Esophagus squamous epithelium (tissue), 5 donors: ENCODE measurements at regions not wholly inside any gene's neighbourhood (a gene's known extent, or its start where the extent isn't known, plus 50 kb on each side); places are given as distances from the start of the nearest gene placed in this dataset.
"Not testable (repeated sequence)": the region's sequence is repeated elsewhere in the genome, so short reads cannot be mapped to it uniquely, and the experiment has no call there.

Experiments
- DNase-seq: peaks from one replicate; lab custom pipeline; 2025; lab: John Stamatoyannopoulos, UW
- H3K27ac ChIP-seq, 4 donors: fragments of 200-600 bp; sonication (generic); one replicate each; pipeline ENCODE4 v1.5.1; 2016 to 2019; ENCODE audit warnings: mild to moderate bottlenecking in 1 of 4
- H3K27me3 ChIP-seq, 4 donors: fragments of 200-600 bp; sonication (generic); 1 replicate in 3 of 4; 2 replicates in 1 of 4; pipeline versions ENCODE4 v1.5.1 to v1.6.0; 2017 to 2021; ENCODE audit warnings: antibody characterized with exemption in 1 of 4
- H3K36me3 ChIP-seq, 3 donors: fragments of 200-600 bp; sonication (generic); one replicate each; pipeline ENCODE4 v1.5.1; 2016 to 2019
- H3K4me1 ChIP-seq, 3 donors: fragments of 200-600 bp; sonication (generic); one replicate each; pipeline ENCODE4 v1.5.1; 2017 to 2019
- H3K4me3 ChIP-seq, 4 donors: fragments of 200-600 bp; sonication (generic); 1 replicate in 3 of 4; 2 replicates in 1 of 4; pipeline ENCODE4 v1.5.1; 2016 to 2019; ENCODE audit warnings: mild to moderate bottlenecking in 2 of 4, moderate library complexity in 1 of 4
- H3K9me3 ChIP-seq, 3 donors: fragments of 200-600 bp; sonication (generic); one replicate each; pipeline ENCODE4 v1.5.1; 2016 to 2019
- CTCF ChIP-seq, 6 experiments: fragments of 450-650 bp in 4 of 6; fragments of 200-600 bp in 2 of 6; sonication (generic) in 2 of 6; IDR thresholded peaks; one replicate each; pipeline ENCODE4 v1.5.1; 2016 to 2019; ENCODE audit warnings: antibody characterized with exemption in 6 of 6, mild to moderate bottlenecking in 4 of 6, moderate library complexity in 4 of 6
- POLR2A ChIP-seq, 4 donors: fragments of 450-650 bp; IDR thresholded peaks; one replicate each; pipeline ENCODE4 v1.6.1; 2017; ENCODE audit warnings: antibody characterized with exemption in 4 of 4, mild to moderate bottlenecking in 4 of 4, moderate library complexity in 3 of 4
- WGBS, 2 donors: methylation state at CpG; one replicate each; pipeline ENCODE4 v1.1.5; 2018; 5-methylcytosine and 5-hydroxymethylcytosine counted together
- intact Hi-C: fragments of 100-400 bp; cut with DNase I; formaldehyde crosslinking; loops from one replicate; pipeline ENCODE4 v1.15.0; 2022
- donor health status: DM: yes; HTN: yes; CAD: no.

- 43 to 60% methylated on average over 1 of the region's 1 CpG for WGBS, 2 donors
- no peak for DNase-seq
- no peaks in the 10 kb centered on the region for H3K9me3 ChIP-seq
- no peak overlapping the region for H3K4me3 ChIP-seq
- no peaks in the 10 kb centered on the region for H3K4me1 ChIP-seq
- intact Hi-C loops: no loop called here
- TF ChIP-seq CTCF (IDR thresholded peaks at IDR 0.05) (no peak), POLR2A (IDR thresholded peaks at IDR 0.05) (no peak)
- no peaks in the 10 kb centered on the region for H3K27me3 ChIP-seq
- no peak overlapping the region for H3K27ac ChIP-seq
- H3K36me3 ChIP-seq: no peaks in the 10 kb centered on the region
These were observed 282.9 kb downstream of the SEC16B start for GRCh38 chr1:177686933-177687332.

- Histone ChIP-seq H3K27me3 (no peaks in the 10 kb centered on the region), H3K27ac (no peak overlapping the region), H3K4me3 (no peak overlapping the region), H3K4me1 (no peaks in the 10 kb centered on the region), H3K9me3 (no peaks in the 10 kb centered on the region), H3K36me3 (no peaks in the 10 kb centered on the region)
- TF ChIP-seq CTCF (IDR thresholded peaks at IDR 0.05) (no peak), POLR2A (IDR thresholded peaks at IDR 0.05) (no peak)
- intact Hi-C loops: no loop called here
- 91 to 100% methylated on average over 1 of the region's 1 CpG for WGBS, 2 donors
- DNase-seq: no peak
These were observed 300.7 kb downstream of the SEC16B start for GRCh38 chr1:177669161-177669560.

- H3K27me3 ChIP-seq: no peaks in the 10 kb centered on the region
- no peaks in the 10 kb centered on the region for H3K9me3 ChIP-seq
- TF ChIP-seq POLR2A (IDR thresholded peaks at IDR 0.05) (no peak), CTCF (IDR thresholded peaks at IDR 0.05) (no peak)
- no peaks in the 10 kb centered on the region for H3K36me3 ChIP-seq
- intact Hi-C loops: no loop called here
- WGBS, 2 donors: 77 to 85% methylated on average over 2 of the region's 2 CpGs
- DNase-seq: no peak
- H3K4me1 ChIP-seq: no peaks in the 10 kb centered on the region
- H3K27ac ChIP-seq: no peak overlapping the region
- H3K4me3 ChIP-seq: no peak overlapping the region
These were observed 303.9 kb downstream of the SEC16B start for GRCh38 chr1:177665935-177666334.

- intact Hi-C loops, H3K4me1 ChIP-seq, H3K27me3 ChIP-seq, H3K36me3 ChIP-seq, H3K27ac ChIP-seq, DNase-seq, H3K4me3 ChIP-seq, H3K9me3 ChIP-seq: not testable (repeated sequence)
- WGBS, 2 donors: 33 to 58% methylated on average over 4 of the region's 4 CpGs
These were observed 305.1 kb downstream of the SEC16B start for GRCh38 chr1:177664742-177665141.

GRCh38 chr1:177660188-177660587 is 309.7 kb downstream of the SEC16B start:
- no peak for DNase-seq
- intact Hi-C loops: no loop called here
- H3K27ac ChIP-seq: no peak overlapping the region
- H3K9me3 ChIP-seq: no peaks in the 10 kb centered on the region
- no peaks in the 10 kb centered on the region for H3K27me3 ChIP-seq
- H3K4me3 ChIP-seq: no peak overlapping the region
- TF ChIP-seq POLR2A (IDR thresholded peaks at IDR 0.05): no peak
- TF ChIP-seq CTCF (IDR thresholded peaks at IDR 0.05): no peak
- no peaks in the 10 kb centered on the region for H3K4me1 ChIP-seq
- H3K36me3 ChIP-seq: no peaks in the 10 kb centered on the region
- 85 to 87% methylated on average over 5 of the region's 5 CpGs for WGBS, 2 donors

- intact Hi-C loops: no loop called here
- Histone ChIP-seq H3K9me3 (no peaks in the 10 kb centered on the region), H3K36me3 (no peaks in the 10 kb centered on the region), H3K27ac (no peak overlapping the region), H3K4me1 (no peaks in the 10 kb centered on the region), H3K4me3 (no peak overlapping the region), H3K27me3 (no peaks in the 10 kb centered on the region)
- WGBS, 2 donors: 75 to 87% methylated on average over 3 to 4 of the region's 4 CpGs
- DNase-seq: no peak
- TF ChIP-seq POLR2A (IDR thresholded peaks at IDR 0.05): no peak
- TF ChIP-seq CTCF (IDR thresholded peaks at IDR 0.05): no peak
These were observed 310.6 kb downstream of the SEC16B start for GRCh38 chr1:177659281-177659680.
